Neural progenitor cell (in vitro differentiated cells): ENCODE measurements at regions not wholly inside any gene's neighbourhood (a gene's known extent, or its start where the extent isn't known, plus 50 kb on each side); places are given as distances from the start of the nearest gene placed in this dataset.

Source experiments
- DNase-seq: peaks from one replicate; pipeline ENCODE4 v3.0.0-alpha.2; 2016; ENCODE audit warnings: low spot score
- H2AFZ ChIP-seq: fragments of 200-600 bp; sonication (generic); replicated peaks from 2 replicates; pipeline ENCODE4 v1.6.1; 2016; ENCODE audit warnings: antibody characterized with exemption
- H3F3A ChIP-seq: fragments of 200-600 bp; sonication (generic); 2 replicates; pipeline ENCODE4 v1.6.1; 2016; ENCODE audit warnings: antibody characterized with exemption, low read depth
- H3K27ac ChIP-seq: fragments of 200-600 bp; sonication (generic); 2 replicates; pipeline ENCODE4 v1.5.1; 2016; ENCODE audit warnings: mild to moderate bottlenecking
- H3K27me3 ChIP-seq: fragments of 200-600 bp; sonication (generic); 2 replicates; pipeline ENCODE4 v1.6.1; 2016; ENCODE audit warnings: mild to moderate bottlenecking, moderate library complexity
- H3K36me3 ChIP-seq: fragments of 200-600 bp; sonication (generic); 2 replicates; pipeline ENCODE4 v1.5.1; 2016
- H3K4me1 ChIP-seq: fragments of 200-600 bp; sonication (generic); 2 replicates; pipeline ENCODE4 v1.6.1; 2016; ENCODE audit warnings: mixed run types
- H3K4me2 ChIP-seq: fragments of 200-600 bp; sonication (generic); 2 replicates; pipeline ENCODE4 v1.6.1; 2016
- H3K4me3 ChIP-seq: fragments of 200-600 bp; sonication (generic); 2 replicates; pipeline ENCODE4 v1.5.1; 2016
- H3K79me2 ChIP-seq: fragments of 200-600 bp; sonication (generic); 2 replicates; pipeline ENCODE4 v1.6.1; 2016; ENCODE audit warnings: low read depth
- H3K9ac ChIP-seq: fragments of 200-600 bp; sonication (generic); 2 replicates; pipeline ENCODE4 v1.6.1; 2016
- H3K9me3 ChIP-seq: fragments of 200-600 bp; sonication (generic); 2 replicates; pipeline ENCODE4 v1.5.1; 2016; ENCODE audit warnings: low read depth
- H4K20me1 ChIP-seq: fragments of 200-600 bp; sonication (generic); 2 replicates; pipeline ENCODE4 v1.6.1; 2016; ENCODE audit warnings: low read depth
- H3K27ac Mint-ChIP-seq: 3 replicates; pipeline ENCODE4 v1.8.0; 2021; ENCODE audit warnings: mixed read lengths
- H3K27me3 Mint-ChIP-seq: 2 replicates; pipeline ENCODE4 v1.8.0; 2022; ENCODE audit warnings: low read depth, mild to moderate bottlenecking, inconsistent platforms, moderate library complexity, mixed read lengths; ENCODE audit not compliant: insufficient read depth
- H3K36me3 Mint-ChIP-seq: 3 replicates; pipeline ENCODE4 v1.8.0; 2021; ENCODE audit warnings: mixed read lengths
- H3K4me1 Mint-ChIP-seq: 3 replicates; pipeline ENCODE4 v1.8.0; 2021; ENCODE audit warnings: mixed read lengths
- H3K4me3 Mint-ChIP-seq: 3 replicates; pipeline ENCODE4 v1.8.0; 2021; ENCODE audit warnings: mild to moderate bottlenecking, moderate library complexity, mixed read lengths
- H3K9me3 Mint-ChIP-seq: 3 replicates; pipeline ENCODE4 v1.8.0; 2020; ENCODE audit warnings: mixed read lengths
- EZH2 ChIP-seq: fragments of 200-600 bp; sonication (generic); IDR thresholded peaks from 2 replicates; pipeline ENCODE4 v1.6.1; 2017; ENCODE audit warnings: antibody characterized with exemption, mild to moderate bottlenecking, moderate library complexity
- EZH2phosphoT487 ChIP-seq: fragments of 200-600 bp; sonication (generic); IDR thresholded peaks from 2 replicates; pipeline ENCODE4 v1.6.1; 2017; ENCODE audit warnings: antibody characterized with exemption
- TF ChIP-seq, protein P1 (sequence below): fragments of 200-600 bp; sonication (generic); IDR thresholded peaks from 2 replicates; pipeline ENCODE4 v1.5.1; 2017; ENCODE audit warnings: antibody characterized with exemption, mild to moderate bottlenecking

DNA sequence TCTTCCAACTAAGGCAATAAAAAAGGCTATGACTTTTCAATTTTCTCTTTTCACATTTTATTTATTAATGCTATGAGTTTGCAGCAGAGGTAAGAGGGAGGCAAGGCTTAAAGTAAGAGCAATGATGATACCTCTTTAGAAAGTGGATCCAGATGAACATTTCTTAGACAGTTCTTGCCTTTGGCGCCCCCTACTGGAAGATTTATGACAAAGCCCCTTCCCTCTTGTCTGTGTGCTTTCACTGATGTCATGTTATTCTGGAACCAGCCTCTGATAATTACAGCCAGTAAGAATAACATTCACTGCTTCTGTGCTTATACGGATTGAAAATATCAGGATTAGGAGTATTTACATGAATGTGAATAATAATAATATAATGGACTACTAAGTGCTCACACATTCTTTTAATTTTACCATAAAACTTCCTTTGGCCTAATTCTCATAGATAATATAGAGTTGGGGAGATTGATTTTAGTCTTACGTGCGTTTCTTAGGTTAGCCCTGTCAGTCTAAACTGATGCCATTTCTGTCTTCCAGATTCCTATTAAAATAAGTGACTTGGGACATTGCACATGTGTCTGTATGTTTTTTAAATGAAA is 1929.9 kb upstream of the SEL1L start:
- Histone ChIP-seq H3K4me1 (no peaks in the 10 kb centered on the region), H2AFZ (no peak overlapping the region), H3K4me3 (no peak overlapping the region), H3K27ac (no peak overlapping the region), H3K36me3 (no peaks in the 10 kb centered on the region), H3K9me3 (peaks cover 3% of the 10 kb centered on the region), H3K79me2 (no peaks in the 10 kb centered on the region), H3F3A (no peaks in the 10 kb centered on the region), H3K4me2 (no peak overlapping the region), H3K27me3 (no peaks in the 10 kb centered on the region), H3K9ac (no peak overlapping the region), H4K20me1 (no peaks in the 10 kb centered on the region)
- Mint-ChIP-seq H3K27me3 (no peaks in the 10 kb centered on the region), H3K4me1 (no peaks in the 10 kb centered on the region), H3K36me3 (no peaks in the 10 kb centered on the region), H3K9me3 (peaks cover 13% of the 10 kb centered on the region), H3K4me3 (no peak overlapping the region), H3K27ac (no peak overlapping the region)
- TF ChIP-seq, protein P1, sequence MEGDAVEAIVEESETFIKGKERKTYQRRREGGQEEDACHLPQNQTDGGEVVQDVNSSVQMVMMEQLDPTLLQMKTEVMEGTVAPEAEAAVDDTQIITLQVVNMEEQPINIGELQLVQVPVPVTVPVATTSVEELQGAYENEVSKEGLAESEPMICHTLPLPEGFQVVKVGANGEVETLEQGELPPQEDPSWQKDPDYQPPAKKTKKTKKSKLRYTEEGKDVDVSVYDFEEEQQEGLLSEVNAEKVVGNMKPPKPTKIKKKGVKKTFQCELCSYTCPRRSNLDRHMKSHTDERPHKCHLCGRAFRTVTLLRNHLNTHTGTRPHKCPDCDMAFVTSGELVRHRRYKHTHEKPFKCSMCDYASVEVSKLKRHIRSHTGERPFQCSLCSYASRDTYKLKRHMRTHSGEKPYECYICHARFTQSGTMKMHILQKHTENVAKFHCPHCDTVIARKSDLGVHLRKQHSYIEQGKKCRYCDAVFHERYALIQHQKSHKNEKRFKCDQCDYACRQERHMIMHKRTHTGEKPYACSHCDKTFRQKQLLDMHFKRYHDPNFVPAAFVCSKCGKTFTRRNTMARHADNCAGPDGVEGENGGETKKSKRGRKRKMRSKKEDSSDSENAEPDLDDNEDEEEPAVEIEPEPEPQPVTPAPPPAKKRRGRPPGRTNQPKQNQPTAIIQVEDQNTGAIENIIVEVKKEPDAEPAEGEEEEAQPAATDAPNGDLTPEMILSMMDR: peak; percentile 86
- TF ChIP-seq EZH2: no peak
- DNase-seq: peak; percentile 84

DNA sequence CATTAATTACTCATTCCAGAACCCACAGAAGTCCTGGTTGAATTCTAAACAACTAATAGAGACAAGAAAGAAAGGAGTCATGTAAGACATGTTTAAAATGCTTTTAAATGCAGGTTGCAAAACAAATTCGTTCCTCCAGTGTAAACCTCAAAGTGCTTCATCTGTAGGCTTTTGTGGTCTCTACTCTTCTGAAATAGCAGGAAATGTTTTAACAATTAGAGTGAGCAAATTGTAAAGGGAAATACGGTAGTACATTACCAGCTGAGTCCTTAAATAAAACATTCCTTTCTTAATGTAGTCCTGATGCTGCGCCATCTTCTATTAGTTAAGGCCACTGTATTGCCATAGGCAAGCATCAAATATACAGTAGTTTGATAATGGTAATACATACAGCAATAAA is 1934.2 kb upstream of the SEL1L start:
- TF ChIP-seq, protein P1: no peak
- no peak for TF ChIP-seq EZH2
- no peak for TF ChIP-seq EZH2phosphoT487
- Mint-ChIP-seq H3K27ac (no peak overlapping the region), H3K4me3 (no peak overlapping the region), H3K27me3 (no peaks in the 10 kb centered on the region), H3K4me1 (no peaks in the 10 kb centered on the region), H3K9me3 (no peaks in the 10 kb centered on the region), H3K36me3 (no peaks in the 10 kb centered on the region)
- H3K9ac ChIP-seq: no peak overlapping the region
- no peaks in the 10 kb centered on the region for H3K27me3 ChIP-seq
- no peak overlapping the region for H3K4me3 ChIP-seq
- H3F3A ChIP-seq: no peaks in the 10 kb centered on the region
- H3K4me1 ChIP-seq: no peaks in the 10 kb centered on the region
- H3K79me2 ChIP-seq: no peaks in the 10 kb centered on the region
- H3K4me2 ChIP-seq: no peak overlapping the region
- H3K9me3 ChIP-seq: no peaks in the 10 kb centered on the region
- H2AFZ ChIP-seq: peak overlapping the region; percentile 32
- DNase-seq: no peak
- no peak overlapping the region for H3K27ac ChIP-seq
- no peaks in the 10 kb centered on the region for H4K20me1 ChIP-seq
- no peaks in the 10 kb centered on the region for H3K36me3 ChIP-seq

DNA sequence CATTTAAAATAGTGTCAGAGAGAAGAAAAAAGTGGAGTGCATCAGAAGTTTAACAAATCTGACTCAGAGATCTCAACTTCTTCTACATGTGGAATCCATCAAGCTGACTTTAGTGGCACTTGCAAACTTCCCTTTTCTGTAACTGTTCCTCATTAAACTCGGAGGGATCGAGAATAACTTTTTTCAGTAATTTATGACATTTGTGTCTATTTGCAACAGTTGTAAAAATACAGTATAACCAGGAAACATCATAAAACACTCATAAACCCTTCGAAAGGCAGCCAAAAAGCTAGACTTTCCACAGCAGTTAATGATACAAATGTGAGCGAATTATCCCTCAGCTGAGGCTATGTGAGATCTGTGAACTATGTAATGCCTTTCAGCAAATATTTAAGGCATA is 1936.8 kb upstream of the SEL1L start:
- no peak overlapping the region for H3K4me3 Mint-ChIP-seq
- H3K4me1 Mint-ChIP-seq: no peaks in the 10 kb centered on the region
- no peak for DNase-seq
- Histone ChIP-seq H3K4me3 (no peak overlapping the region), H3K27me3 (no peaks in the 10 kb centered on the region), H3K9me3 (no peaks in the 10 kb centered on the region), H3K4me2 (no peak overlapping the region), H3F3A (no peaks in the 10 kb centered on the region), H3K79me2 (no peaks in the 10 kb centered on the region), H4K20me1 (no peaks in the 10 kb centered on the region), H3K27ac (no peak overlapping the region), H3K4me1 (no peaks in the 10 kb centered on the region), H2AFZ (no peak overlapping the region), H3K9ac (no peak overlapping the region), H3K36me3 (no peaks in the 10 kb centered on the region)
- H3K9me3 Mint-ChIP-seq: no peaks in the 10 kb centered on the region
- TF ChIP-seq, protein P1: no peak
- TF ChIP-seq EZH2phosphoT487: no peak
- no peak for TF ChIP-seq EZH2
- no peaks in the 10 kb centered on the region for H3K27me3 Mint-ChIP-seq
- H3K36me3 Mint-ChIP-seq: no peaks in the 10 kb centered on the region
- no peak overlapping the region for H3K27ac Mint-ChIP-seq
